ENCODE measurements at regions not wholly inside any gene's neighbourhood (a gene's known extent, or its start where the extent isn't known, plus 50 kb on each side); places are given as distances from the start of the nearest gene placed in this dataset.
"Not testable (repeated sequence)": the region's sequence is repeated elsewhere in the genome, so short reads cannot be mapped to it uniquely, and the experiment has no call there.

- not testable (repeated sequence) for TF ChIP-seq CTCF, EP300 (IDR thresholded peaks at IDR 0.05)
Observed at GRCh38 chr15:30721529-30721928, 95.6 kb downstream of the ARHGAP11B start.

Data from tibial nerve (tissue), 4 donors.